K562 (cell line): ENCODE measurements at regions not wholly inside any gene's neighbourhood (a gene's known extent, or its start where the extent isn't known, plus 50 kb on each side); places are given as distances from the start of the nearest gene placed in this dataset.
"Not testable (repeated sequence)": the region's sequence is repeated elsewhere in the genome, so short reads cannot be mapped to it uniquely, and the experiment has no call there.

ENCODE experiments used
- ATAC-seq: fragments of 200-7000 bp; cut with Tn5 transposase; 3 replicates; pipeline ENCODE4 v1.9.1; 2020; ENCODE audit warnings: moderate library complexity
- BruUV-seq: library from RNA; stranded (reverse); fragments of 400-500 nt; replicated peaks from 2 replicates; lab custom pipeline; 2021; lab: Mats Ljungman, UMichigan
- CTCF ChIA-PET: fragments of 300-600 bp; formaldehyde crosslinking; extraction: SDS; loops from one replicate; lab custom pipeline; 2021; ENCODE audit warnings: low intra/inter-chr PET ratio; lab: Yijun Ruan, JAX
- POLR2A ChIA-PET: fragments of 300-600, 350-650 bp; sonication (Branson Sonifier 250); formaldehyde crosslinking; extraction: SDS; loops from one replicate; lab custom pipeline; 2021; ENCODE audit warnings: antibody characterized with exemption, inconsistent platforms; lab: Yijun Ruan, JAX
- DNase-seq, 4 experiments: peaks; one replicate each; pipeline versions ENCODE4 v3.0.0 to v3.0.0-alpha.2; 2011 to 2018; ENCODE audit warnings: low spot score in 3 of 4, mixed read lengths in 3 of 4; ENCODE audit errors: extremely low read depth in 1 of 4
- FAIRE-seq: peaks from 2 replicates; lab custom pipeline; 2011; peaks lifted over from hg19 to GRCh38; lab: Jason Lieb, UNC
- H2AFZ ChIP-seq: 2 replicates; pipeline ENCODE4 v1.6.0; 2011; ENCODE audit warnings: low read depth, low read length, control low read depth, inconsistent platforms
- H3K27ac ChIP-seq: fragments of 200-600 bp; 3 replicates; pipeline ENCODE4 v1.8.0; 2011; ENCODE audit warnings: low read depth, mild to moderate bottlenecking, control low read depth, inconsistent platforms, low read length, moderate library complexity, mixed read lengths; ENCODE audit errors: extremely low read depth
- H3K27me3 ChIP-seq, 2 experiments: fragments of 300-600 bp in 1 of 2; 2 replicates in 1 of 2; 3 replicates in 1 of 2; pipeline versions ENCODE4 v1.6.0 to v1.8.0; 2011; ENCODE audit warnings: inconsistent platforms in 2 of 2, low read length in 2 of 2, mild to moderate bottlenecking in 1 of 2, mixed read lengths in 1 of 2, moderate library complexity in 1 of 2; ENCODE audit not compliant: control insufficient read depth in 2 of 2, insufficient read depth in 2 of 2
- H3K36me3 ChIP-seq: fragments of 300-600 bp; 3 replicates; pipeline ENCODE4 v1.8.0; 2011; ENCODE audit warnings: mild to moderate bottlenecking, low read length, inconsistent platforms; ENCODE audit not compliant: control insufficient read depth, insufficient read depth
- H3K4me1 ChIP-seq, 2 experiments: fragments of 200-600 bp in 1 of 2; replicated peaks in 1 of 2; 2 replicates in 1 of 2; 3 replicates in 1 of 2; pipeline versions ENCODE4 v1.5.1 to v1.8.0; 2011; ENCODE audit warnings: inconsistent platforms in 2 of 2, low read length in 2 of 2, mild to moderate bottlenecking in 1 of 2, mixed read lengths in 1 of 2, moderate library complexity in 1 of 2; ENCODE audit not compliant: control insufficient read depth in 2 of 2, insufficient read depth in 2 of 2
- H3K4me2 ChIP-seq: 2 replicates; pipeline ENCODE4 v1.6.1; 2011; ENCODE audit warnings: low read length, control low read depth, inconsistent platforms, mixed read lengths; ENCODE audit not compliant: insufficient read depth
- H3K4me3 ChIP-seq: fragments of 200-600 bp; sonication (generic), shearing (Covaris generic); 2 replicates; pipeline ENCODE4 v1.5.1; 2016; ENCODE audit warnings: control low read depth, inconsistent platforms
- H3K79me2 ChIP-seq: fragments of 200-600 bp; 3 replicates; pipeline ENCODE4 v1.8.0; 2011; ENCODE audit warnings: low read length, inconsistent platforms; ENCODE audit not compliant: control insufficient read depth, insufficient read depth
- H3K9ac ChIP-seq, 2 experiments: 2 replicates each; pipeline versions ENCODE4 v1.6.0 to v1.6.1; 2011; ENCODE audit warnings: low read depth in 2 of 2, low read length in 2 of 2, control low read depth in 1 of 2, inconsistent platforms in 1 of 2, mild to moderate bottlenecking in 1 of 2, mixed read lengths in 1 of 2; ENCODE audit not compliant: insufficient read depth in 1 of 2
- H3K9me1 ChIP-seq: one replicate; pipeline ENCODE4 v1.6.0; 2011; ENCODE audit warnings: inconsistent platforms, mild to moderate bottlenecking, low read length, moderate library complexity; ENCODE audit not compliant: control insufficient read depth, insufficient read depth
- H3K9me3 ChIP-seq: replicated peaks from 2 replicates; pipeline ENCODE4 v1.5.1; 2011; ENCODE audit warnings: low read depth, low read length, inconsistent platforms; ENCODE audit not compliant: control insufficient read depth, insufficient read depth
- H4K20me1 ChIP-seq: replicated peaks from 2 replicates; pipeline ENCODE4 v1.6.1; 2011; ENCODE audit warnings: low read length, inconsistent platforms, mixed read lengths; ENCODE audit not compliant: control insufficient read depth, insufficient read depth
- E2F6 ChIP-seq, 2 experiments: IDR thresholded peaks; 2 replicates each; pipeline ENCODE4 v1.6.1; 2011; ENCODE audit warnings: borderline replicate concordance in 1 of 2, control low read depth in 1 of 2, low read depth in 1 of 2, low read length in 1 of 2, mild to moderate bottlenecking in 1 of 2, mixed read lengths in 1 of 2, moderate library complexity in 1 of 2; ENCODE audit not compliant: insufficient read depth in 1 of 2, insufficient read length in 1 of 2, poor library complexity in 1 of 2, severe bottlenecking in 1 of 2; ENCODE audit errors: extremely low read depth in 1 of 2
- LCOR ChIP-seq: sonication (generic); formaldehyde crosslinking; IDR thresholded peaks from 2 replicates; pipeline ENCODE4 v1.8.0; 2022; ENCODE audit warnings: mild to moderate bottlenecking, missing genetic modification reagents
- NCOR1 ChIP-seq: fragments of 450-650 bp; IDR thresholded peaks from 2 replicates; pipeline ENCODE4 v1.6.1; 2016; ENCODE audit warnings: mild to moderate bottlenecking, moderate library complexity
- TAF7 ChIP-seq: fragments of 450-650 bp; IDR thresholded peaks from 2 replicates; pipeline ENCODE4 v1.6.1; 2016; ENCODE audit warnings: missing genetic modification characterization, missing compliant biosample characterization
- ZNF165 ChIP-seq: fragments of 250-450 bp; sonication (Bioruptor Pico); IDR thresholded peaks from 2 replicates; pipeline ENCODE4 v1.4.0; 2020; ENCODE audit warnings: borderline replicate concordance
- ZNF3 ChIP-seq: fragments of 250-450 bp; sonication (Bioruptor Pico); IDR thresholded peaks from 2 replicates; pipeline ENCODE4 v1.5.0; 2021; ENCODE audit warnings: mild to moderate bottlenecking, moderate library complexity
- ZNF324 ChIP-seq: fragments of 250-450 bp; sonication (Bioruptor Pico); IDR thresholded peaks from 2 replicates; pipeline ENCODE4 v1.4.0; 2020; ENCODE audit warnings: mild to moderate bottlenecking
- WGBS: fragments of 100-300 bp; shearing (Covaris generic); methylation state at CpG from one replicate; pipeline ENCODE4 v1.1.6; 2016; ENCODE audit warnings: low coverage, mixed read lengths; ENCODE audit not compliant: insufficient coverage; ENCODE audit errors: missing lambda C conversion rate; 5-methylcytosine and 5-hydroxymethylcytosine counted together
- in situ Hi-C: fragments of 300-500 bp; cut with MboI; formaldehyde crosslinking; loops from 4 replicates; pipeline ENCODE4 v1.15.0; 2018; ENCODE audit warnings: inconsistent platforms, mixed read lengths
- intact Hi-C: fragments of 100-400 bp; cut with micrococcal nuclease; formaldehyde crosslinking; loops from 2 replicates; pipeline ENCODE4 v1.14.2; 2022
- TF ChIP-seq, protein P1 (sequence below): sonication (generic); formaldehyde crosslinking; IDR thresholded peaks from 2 replicates; pipeline ENCODE4 v1.8.1; 2023; ENCODE audit warnings: mild to moderate bottlenecking, missing genetic modification reagents
- TF ChIP-seq, protein P2 (sequence below): fragments of 250-450 bp; sonication (Bioruptor Pico); IDR thresholded peaks from 2 replicates; pipeline ENCODE4 v1.5.0; 2020; ENCODE audit warnings: mild to moderate bottlenecking, borderline replicate concordance

DNA sequence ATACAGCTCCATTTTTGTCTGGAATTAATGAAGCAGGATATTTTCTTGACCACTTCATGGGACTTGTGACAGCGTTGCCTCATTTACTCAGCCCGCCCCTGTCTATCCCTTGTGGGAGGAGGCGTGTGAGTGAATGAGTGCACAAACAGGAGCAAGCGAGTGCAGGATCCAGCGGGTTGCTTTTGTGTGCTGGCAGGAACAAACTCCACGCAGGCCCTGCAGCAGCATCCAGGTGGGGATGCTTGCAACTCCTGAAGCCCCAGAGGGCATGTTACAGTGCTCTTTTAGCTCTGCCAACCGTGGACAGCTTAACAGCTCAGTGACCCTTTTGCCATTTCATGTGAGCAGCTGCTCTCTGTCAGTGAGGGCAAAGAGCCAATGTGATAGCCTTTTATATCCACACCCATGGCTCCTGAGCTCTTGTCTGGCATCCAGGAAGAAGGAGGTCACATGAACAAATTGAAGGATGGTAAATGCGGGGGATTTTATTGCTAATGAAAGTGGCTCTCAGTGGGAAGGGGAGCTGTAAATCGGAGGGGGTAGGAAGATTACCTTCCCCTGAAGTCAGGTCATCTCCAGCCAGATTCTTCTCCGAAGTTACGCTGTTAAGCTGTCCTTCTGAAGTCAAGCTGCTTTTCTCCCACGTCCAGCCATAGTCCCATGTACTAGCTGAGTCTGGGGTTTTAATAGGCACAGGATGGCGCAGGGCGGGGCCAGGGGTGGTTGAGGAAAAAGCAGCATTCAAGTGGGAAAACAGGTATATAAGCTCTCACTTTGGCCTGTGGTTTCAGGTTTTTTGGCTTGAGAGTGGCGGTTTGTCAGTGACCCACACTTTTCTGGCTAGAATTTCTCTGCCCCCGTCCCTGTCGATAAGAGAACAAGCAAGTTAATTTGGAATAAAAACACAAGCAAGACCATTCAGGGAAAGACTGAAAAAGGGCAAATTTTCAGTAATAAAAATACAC, 714.7 kb upstream of the MBL2 start (continued):
- TF ChIP-seq E2F6 (IDR thresholded peaks at IDR 0.05; ENCODE audit: borderline replicate concordance in 1 of 2, extremely low read depth in 1 of 2, insufficient read depth in 1 of 2, insufficient read length in 1 of 2, low read depth in 1 of 2, low read length in 1 of 2, poor library complexity in 1 of 2, severe bottlenecking in 1 of 2), result no peak
- no peak for TF ChIP-seq LCOR (CRISPR knock-in tag)
- TF ChIP-seq TAF7 (tag), result no peak
- TF ChIP-seq, protein P1, sequence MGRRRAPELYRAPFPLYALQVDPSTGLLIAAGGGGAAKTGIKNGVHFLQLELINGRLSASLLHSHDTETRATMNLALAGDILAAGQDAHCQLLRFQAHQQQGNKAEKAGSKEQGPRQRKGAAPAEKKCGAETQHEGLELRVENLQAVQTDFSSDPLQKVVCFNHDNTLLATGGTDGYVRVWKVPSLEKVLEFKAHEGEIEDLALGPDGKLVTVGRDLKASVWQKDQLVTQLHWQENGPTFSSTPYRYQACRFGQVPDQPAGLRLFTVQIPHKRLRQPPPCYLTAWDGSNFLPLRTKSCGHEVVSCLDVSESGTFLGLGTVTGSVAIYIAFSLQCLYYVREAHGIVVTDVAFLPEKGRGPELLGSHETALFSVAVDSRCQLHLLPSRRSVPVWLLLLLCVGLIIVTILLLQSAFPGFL, result no peak
- TF ChIP-seq, protein P2, sequence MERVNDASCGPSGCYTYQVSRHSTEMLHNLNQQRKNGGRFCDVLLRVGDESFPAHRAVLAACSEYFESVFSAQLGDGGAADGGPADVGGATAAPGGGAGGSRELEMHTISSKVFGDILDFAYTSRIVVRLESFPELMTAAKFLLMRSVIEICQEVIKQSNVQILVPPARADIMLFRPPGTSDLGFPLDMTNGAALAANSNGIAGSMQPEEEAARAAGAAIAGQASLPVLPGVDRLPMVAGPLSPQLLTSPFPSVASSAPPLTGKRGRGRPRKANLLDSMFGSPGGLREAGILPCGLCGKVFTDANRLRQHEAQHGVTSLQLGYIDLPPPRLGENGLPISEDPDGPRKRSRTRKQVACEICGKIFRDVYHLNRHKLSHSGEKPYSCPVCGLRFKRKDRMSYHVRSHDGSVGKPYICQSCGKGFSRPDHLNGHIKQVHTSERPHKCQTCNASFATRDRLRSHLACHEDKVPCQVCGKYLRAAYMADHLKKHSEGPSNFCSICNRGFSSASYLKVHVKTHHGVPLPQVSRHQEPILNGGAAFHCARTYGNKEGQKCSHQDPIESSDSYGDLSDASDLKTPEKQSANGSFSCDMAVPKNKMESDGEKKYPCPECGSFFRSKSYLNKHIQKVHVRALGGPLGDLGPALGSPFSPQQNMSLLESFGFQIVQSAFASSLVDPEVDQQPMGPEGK (CRISPR knock-in tag), result no peak
- TF ChIP-seq ZNF165 (CRISPR knock-in tag), result no peak
- no peak for TF ChIP-seq ZNF324 (CRISPR knock-in tag)
- TF ChIP-seq NCOR1, result no peak
- no peak for TF ChIP-seq ZNF3 (CRISPR knock-in tag)

DNA sequence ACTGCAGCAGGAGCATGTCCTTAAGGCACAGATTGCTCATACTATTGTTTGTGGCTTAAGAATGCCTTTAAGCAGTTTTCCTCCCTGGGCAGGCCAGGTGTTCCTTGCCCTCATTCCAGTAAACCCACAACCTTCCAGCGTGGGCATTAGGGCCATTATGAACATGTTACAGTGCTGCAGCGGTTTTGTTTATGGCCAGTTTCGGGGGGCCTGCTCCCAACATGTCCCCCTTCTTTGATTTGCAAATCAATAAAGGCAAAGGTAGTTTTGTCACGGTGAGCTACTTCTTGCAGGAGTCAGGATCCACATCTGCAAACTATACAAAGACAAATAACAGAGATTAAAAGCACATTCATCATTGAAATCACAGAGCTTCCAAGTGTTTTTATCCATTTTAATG, 712.8 kb upstream of the MBL2 start:
- H3K9ac ChIP-seq, H3K27ac ChIP-seq, ATAC-seq, DNase-seq, H3K79me2 ChIP-seq, H3K4me2 ChIP-seq, H3K4me1 ChIP-seq, H4K20me1 ChIP-seq, CTCF ChIA-PET, intact Hi-C loops, H3K9me1 ChIP-seq, POLR2A ChIA-PET, H2AFZ ChIP-seq, FAIRE-seq, H3K27me3 ChIP-seq, H3K4me3 ChIP-seq, BruUV-seq, H3K36me3 ChIP-seq, in situ Hi-C loops, H3K9me3 ChIP-seq: not testable (repeated sequence)
- 0% methylated on average over 4 of the region's 4 CpGs for WGBS
